HEK293 (cell line): ENCODE measurements at regions not wholly inside any gene's neighbourhood (a gene's known extent, or its start where the extent isn't known, plus 50 kb on each side); places are given as distances from the start of the nearest gene placed in this dataset.
A peak's percentile ranks its signal among the peaks of the same experiment; 100 is the strongest.

Experiments
- CTCF ChIA-PET: fragments of 350-600 bp; formaldehyde crosslinking; extraction: SDS; loops from one replicate; lab custom pipeline; 2021; ENCODE audit warnings: antibody characterized with exemption; lab: Yijun Ruan, JAX
- POLR2A ChIA-PET: fragments of 300-600 bp; formaldehyde crosslinking; extraction: SDS; loops from one replicate; lab custom pipeline; 2020; ENCODE audit warnings: antibody characterized with exemption, inconsistent platforms; lab: Yijun Ruan, JAX
- H3K27ac ChIP-seq: fragments of 200-500 bp; sonication (Bioruptor generic); 2 replicates; pipeline ENCODE4 v1.5.1; 2014; ENCODE audit warnings: low read depth, low read length, control low read depth, inconsistent platforms; ENCODE audit errors: extremely low read depth
- H3K36me3 ChIP-seq, 2 experiments: fragments of 200-500 bp in 1 of 2; sonication (Bioruptor generic) in 1 of 2; 1 replicate in 1 of 2; 2 replicates in 1 of 2; pipeline ENCODE4 v1.5.1; 2014 to 2017; ENCODE audit warnings: inconsistent platforms in 2 of 2, low read length in 2 of 2; ENCODE audit not compliant: control insufficient read depth in 2 of 2, insufficient read depth in 1 of 2
- H3K4me1 ChIP-seq: fragments of 200-500 bp; sonication (Bioruptor generic); 2 replicates; pipeline ENCODE4 v1.5.1; 2014; ENCODE audit warnings: mild to moderate bottlenecking, low read length, inconsistent platforms; ENCODE audit not compliant: control insufficient read depth, insufficient read depth
- H3K4me3 ChIP-seq: 2 replicates; pipeline ENCODE4 v1.5.1; 2011; ENCODE audit warnings: low read depth, mild to moderate bottlenecking, control low read depth, low read length, moderate library complexity
- H3K9me3 ChIP-seq: fragments of 200-500 bp; sonication (Bioruptor generic); 2 replicates; pipeline ENCODE4 v1.5.1; 2014; ENCODE audit warnings: low read depth, low read length, inconsistent platforms; ENCODE audit not compliant: control insufficient read depth, insufficient read depth
- EGR2 ChIP-seq: fragments of 450-650 bp; formaldehyde crosslinking; IDR thresholded peaks from 2 replicates; pipeline ENCODE4 v1.5.1; 2016; ENCODE audit warnings: low read depth, missing biosample characterization, missing genetic modification characterization
- GLIS1 ChIP-seq: fragments of 450-650 bp; formaldehyde crosslinking; IDR thresholded peaks from 2 replicates; pipeline ENCODE4 v1.5.1; 2016; ENCODE audit warnings: missing biosample characterization, missing genetic modification characterization
- KLF16 ChIP-seq: fragments of 450-650 bp; formaldehyde crosslinking; IDR thresholded peaks from 2 replicates; pipeline ENCODE4 v1.5.1; 2017; ENCODE audit warnings: missing biosample characterization, missing genetic modification characterization
- REPIN1 ChIP-seq: fragments of 450-650 bp; formaldehyde crosslinking; IDR thresholded peaks from 2 replicates; pipeline ENCODE4 v1.5.1; 2017; ENCODE audit warnings: missing biosample characterization, missing genetic modification characterization, low read depth
- TCF7L2 ChIP-seq: IDR thresholded peaks from 2 replicates; pipeline ENCODE4 v1.6.1; 2011; ENCODE audit warnings: low read depth, mild to moderate bottlenecking, inconsistent platforms, low read length, moderate library complexity, borderline replicate concordance
- ZBTB17 ChIP-seq: fragments of 450-650 bp; formaldehyde crosslinking; IDR thresholded peaks from 2 replicates; pipeline ENCODE4 v1.5.1; 2016; ENCODE audit warnings: missing biosample characterization, missing genetic modification characterization
- ZFHX2 ChIP-seq: fragments of 450-650 bp; formaldehyde crosslinking; conservative IDR thresholded peaks from 2 replicates; pipeline ENCODE4 v1.5.1; 2016; ENCODE audit warnings: missing biosample characterization, missing genetic modification characterization
- ZNF157 ChIP-seq: fragments of 450-650 bp; formaldehyde crosslinking; IDR thresholded peaks from 2 replicates; pipeline ENCODE4 v1.5.1; 2016; ENCODE audit warnings: missing biosample characterization, missing genetic modification characterization
- ZNF350 ChIP-seq: fragments of 450-650 bp; formaldehyde crosslinking; IDR thresholded peaks from 2 replicates; pipeline ENCODE4 v1.5.0; 2017; ENCODE audit warnings: missing biosample characterization, mild to moderate bottlenecking, missing genetic modification characterization
- ZNF558 ChIP-seq: fragments of 450-650 bp; formaldehyde crosslinking; IDR thresholded peaks from 2 replicates; pipeline ENCODE4 v1.5.1; 2016; ENCODE audit warnings: missing biosample characterization, missing genetic modification characterization
- ZNF596 ChIP-seq: fragments of 450-650 bp; IDR thresholded peaks from 2 replicates; pipeline ENCODE4 v1.5.0; 2018; ENCODE audit warnings: missing biosample characterization, mild to moderate bottlenecking, missing genetic modification characterization, moderate library complexity
- ZNF600 ChIP-seq: fragments of 450-650 bp; formaldehyde crosslinking; IDR thresholded peaks from 2 replicates; pipeline ENCODE4 v1.5.1; 2016; ENCODE audit warnings: missing biosample characterization, missing genetic modification characterization
- ZNF768 ChIP-seq: fragments of 450-650 bp; formaldehyde crosslinking; IDR thresholded peaks from 2 replicates; pipeline ENCODE4 v1.5.1; 2018; ENCODE audit warnings: missing biosample characterization, mild to moderate bottlenecking, missing genetic modification characterization
- TF ChIP-seq, protein P1 (sequence below): fragments of 450-650 bp; formaldehyde crosslinking; IDR thresholded peaks from 2 replicates; pipeline ENCODE4 v1.5.1; 2017; ENCODE audit warnings: missing biosample characterization, missing genetic modification characterization
- TF ChIP-seq, protein P2 (sequence below): fragments of 450-650 bp; formaldehyde crosslinking; IDR thresholded peaks from 2 replicates; pipeline ENCODE4 v1.5.1; 2016; ENCODE audit warnings: missing biosample characterization, missing genetic modification characterization
- TF ChIP-seq, protein P3 (sequence below): fragments of 450-650 bp; formaldehyde crosslinking; IDR thresholded peaks from 2 replicates; pipeline ENCODE4 v1.5.1; 2016; ENCODE audit warnings: missing biosample characterization, missing genetic modification characterization
- TF ChIP-seq, protein P4 (sequence below): fragments of 450-650 bp; formaldehyde crosslinking; IDR thresholded peaks from 2 replicates; pipeline ENCODE4 v1.5.1; 2016; ENCODE audit warnings: missing biosample characterization, missing genetic modification characterization, low read depth
- TF ChIP-seq, protein P5 (sequence below): sonication (generic); formaldehyde crosslinking; IDR thresholded peaks from 2 replicates; pipeline ENCODE4 v1.8.1; 2022; ENCODE audit warnings: mild to moderate bottlenecking, moderate library complexity, missing genetic modification reagents

DNA sequence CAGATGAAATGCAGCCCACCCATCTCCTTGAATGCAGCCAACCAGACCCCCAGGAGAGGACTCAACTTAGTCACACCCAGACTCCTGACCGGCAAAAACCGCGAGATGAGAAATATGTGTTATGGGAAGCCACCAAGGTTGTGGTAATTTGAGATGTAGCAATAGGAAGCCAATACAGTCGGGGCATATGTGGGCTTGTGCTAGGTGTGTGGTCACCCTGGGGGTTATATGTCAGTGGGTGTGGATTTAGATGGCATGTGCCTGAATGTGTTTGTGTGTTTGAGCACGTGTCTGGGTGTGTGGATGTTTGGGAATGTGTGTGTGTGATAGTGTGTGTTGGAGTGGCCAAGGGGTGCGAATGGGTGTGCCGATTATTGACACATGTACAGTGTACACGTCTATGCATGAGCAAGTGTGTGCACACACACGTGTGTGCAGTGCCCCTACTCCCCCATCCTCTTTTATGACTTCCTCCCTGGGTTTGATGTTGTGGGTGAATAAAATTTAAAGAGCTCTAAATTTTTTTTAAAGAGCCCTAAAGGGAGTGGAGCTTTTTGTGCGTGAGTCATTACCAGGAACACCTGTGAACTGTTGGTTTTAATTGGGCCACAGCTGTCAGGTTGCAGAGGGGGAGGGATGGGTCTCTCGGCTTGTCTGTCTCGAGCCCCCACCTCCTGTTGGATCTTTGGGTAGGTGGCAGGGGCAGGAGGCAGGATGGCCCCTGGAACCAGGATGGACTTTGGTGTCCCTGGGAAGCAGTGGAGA is 86.8 kb downstream of the LHX2 start:
- Histone ChIP-seq H3K4me1 (no peaks in the 10 kb centered on the region), H3K27ac (no peak overlapping the region), H3K9me3 (no peaks in the 10 kb centered on the region), H3K36me3 (no peaks in the 10 kb centered on the region), H3K4me3 (no peak overlapping the region)
- ChIA-PET POLR2A (no interaction called here), CTCF (no interaction called here)
- TF ChIP-seq, protein P1, sequence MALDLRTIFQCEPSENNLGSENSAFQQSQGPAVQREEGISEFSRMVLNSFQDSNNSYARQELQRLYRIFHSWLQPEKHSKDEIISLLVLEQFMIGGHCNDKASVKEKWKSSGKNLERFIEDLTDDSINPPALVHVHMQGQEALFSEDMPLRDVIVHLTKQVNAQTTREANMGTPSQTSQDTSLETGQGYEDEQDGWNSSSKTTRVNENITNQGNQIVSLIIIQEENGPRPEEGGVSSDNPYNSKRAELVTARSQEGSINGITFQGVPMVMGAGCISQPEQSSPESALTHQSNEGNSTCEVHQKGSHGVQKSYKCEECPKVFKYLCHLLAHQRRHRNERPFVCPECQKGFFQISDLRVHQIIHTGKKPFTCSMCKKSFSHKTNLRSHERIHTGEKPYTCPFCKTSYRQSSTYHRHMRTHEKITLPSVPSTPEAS (tag by site-specific recombination) = peak; percentile 51; the same call in 1 of the 2 replicates
- TF ChIP-seq ZNF600 (tag by site-specific recombination) (peak; percentile 44; the same call in 1 of the 2 replicates), ZNF157 (tag by site-specific recombination) (no peak), ZNF768 (no peak), ZNF558 (tag by site-specific recombination) (no peak), TCF7L2 (no peak), ZNF350 (tag by site-specific recombination) (no peak), GLIS1 (tag by site-specific recombination) (peak; percentile 89), ZBTB17 (no peak), ZFHX2 (peak; percentile 92), ZNF596 (tag by site-specific recombination) (no peak), EGR2 (tag by site-specific recombination) (peak; percentile 91)
- TF ChIP-seq, protein P2, sequence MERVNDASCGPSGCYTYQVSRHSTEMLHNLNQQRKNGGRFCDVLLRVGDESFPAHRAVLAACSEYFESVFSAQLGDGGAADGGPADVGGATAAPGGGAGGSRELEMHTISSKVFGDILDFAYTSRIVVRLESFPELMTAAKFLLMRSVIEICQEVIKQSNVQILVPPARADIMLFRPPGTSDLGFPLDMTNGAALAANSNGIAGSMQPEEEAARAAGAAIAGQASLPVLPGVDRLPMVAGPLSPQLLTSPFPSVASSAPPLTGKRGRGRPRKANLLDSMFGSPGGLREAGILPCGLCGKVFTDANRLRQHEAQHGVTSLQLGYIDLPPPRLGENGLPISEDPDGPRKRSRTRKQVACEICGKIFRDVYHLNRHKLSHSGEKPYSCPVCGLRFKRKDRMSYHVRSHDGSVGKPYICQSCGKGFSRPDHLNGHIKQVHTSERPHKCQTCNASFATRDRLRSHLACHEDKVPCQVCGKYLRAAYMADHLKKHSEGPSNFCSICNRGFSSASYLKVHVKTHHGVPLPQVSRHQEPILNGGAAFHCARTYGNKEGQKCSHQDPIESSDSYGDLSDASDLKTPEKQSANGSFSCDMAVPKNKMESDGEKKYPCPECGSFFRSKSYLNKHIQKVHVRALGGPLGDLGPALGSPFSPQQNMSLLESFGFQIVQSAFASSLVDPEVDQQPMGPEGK (tag by site-specific recombination) = 0 out of 2 replicates have a peak, but pooled peaks have one; percentile 23
- TF ChIP-seq, protein P3, sequence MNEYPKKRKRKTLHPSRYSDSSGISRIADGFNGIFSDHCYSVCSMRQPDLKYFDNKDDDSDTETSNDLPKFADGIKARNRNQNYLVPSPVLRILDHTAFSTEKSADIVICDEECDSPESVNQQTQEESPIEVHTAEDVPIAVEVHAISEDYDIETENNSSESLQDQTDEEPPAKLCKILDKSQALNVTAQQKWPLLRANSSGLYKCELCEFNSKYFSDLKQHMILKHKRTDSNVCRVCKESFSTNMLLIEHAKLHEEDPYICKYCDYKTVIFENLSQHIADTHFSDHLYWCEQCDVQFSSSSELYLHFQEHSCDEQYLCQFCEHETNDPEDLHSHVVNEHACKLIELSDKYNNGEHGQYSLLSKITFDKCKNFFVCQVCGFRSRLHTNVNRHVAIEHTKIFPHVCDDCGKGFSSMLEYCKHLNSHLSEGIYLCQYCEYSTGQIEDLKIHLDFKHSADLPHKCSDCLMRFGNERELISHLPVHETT = no peak

DNA sequence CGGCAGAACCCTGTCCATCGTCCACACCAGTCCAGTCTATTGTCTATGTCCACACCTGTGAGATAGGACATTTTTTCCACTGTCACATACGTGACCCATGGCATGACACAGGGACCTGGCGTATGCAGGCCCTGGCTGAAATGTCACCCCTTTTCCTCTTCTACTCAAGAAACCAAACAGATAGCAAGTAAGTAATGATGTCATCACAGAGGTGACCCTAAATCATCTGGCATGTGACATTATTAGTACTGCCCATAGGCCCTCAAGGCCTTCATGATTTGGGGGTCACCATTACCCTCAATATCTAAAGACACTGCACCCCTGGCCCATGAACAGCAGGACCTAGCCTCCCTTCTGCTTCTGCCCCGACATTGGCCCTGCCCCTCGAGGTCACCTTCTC is 88.3 kb downstream of the LHX2 start:
- Histone ChIP-seq H3K9me3 (no peaks in the 10 kb centered on the region), H3K36me3 (no peaks in the 10 kb centered on the region), H3K4me1 (no peaks in the 10 kb centered on the region)
- CTCF ChIA-PET = no interaction called here
- TF ChIP-seq, protein P1 (tag by site-specific recombination) = no peak
- TF ChIP-seq, protein P4, sequence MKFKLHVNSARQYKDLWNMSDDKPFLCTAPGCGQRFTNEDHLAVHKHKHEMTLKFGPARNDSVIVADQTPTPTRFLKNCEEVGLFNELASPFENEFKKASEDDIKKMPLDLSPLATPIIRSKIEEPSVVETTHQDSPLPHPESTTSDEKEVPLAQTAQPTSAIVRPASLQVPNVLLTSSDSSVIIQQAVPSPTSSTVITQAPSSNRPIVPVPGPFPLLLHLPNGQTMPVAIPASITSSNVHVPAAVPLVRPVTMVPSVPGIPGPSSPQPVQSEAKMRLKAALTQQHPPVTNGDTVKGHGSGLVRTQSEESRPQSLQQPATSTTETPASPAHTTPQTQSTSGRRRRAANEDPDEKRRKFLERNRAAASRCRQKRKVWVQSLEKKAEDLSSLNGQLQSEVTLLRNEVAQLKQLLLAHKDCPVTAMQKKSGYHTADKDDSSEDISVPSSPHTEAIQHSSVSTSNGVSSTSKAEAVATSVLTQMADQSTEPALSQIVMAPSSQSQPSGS (tag by site-specific recombination) = peak; percentile 66; the same call in 1 of the 2 replicates
- no peak for TF ChIP-seq KLF16
- no peak for TF ChIP-seq REPIN1 (tag by site-specific recombination)
- TF ChIP-seq, protein P5, sequence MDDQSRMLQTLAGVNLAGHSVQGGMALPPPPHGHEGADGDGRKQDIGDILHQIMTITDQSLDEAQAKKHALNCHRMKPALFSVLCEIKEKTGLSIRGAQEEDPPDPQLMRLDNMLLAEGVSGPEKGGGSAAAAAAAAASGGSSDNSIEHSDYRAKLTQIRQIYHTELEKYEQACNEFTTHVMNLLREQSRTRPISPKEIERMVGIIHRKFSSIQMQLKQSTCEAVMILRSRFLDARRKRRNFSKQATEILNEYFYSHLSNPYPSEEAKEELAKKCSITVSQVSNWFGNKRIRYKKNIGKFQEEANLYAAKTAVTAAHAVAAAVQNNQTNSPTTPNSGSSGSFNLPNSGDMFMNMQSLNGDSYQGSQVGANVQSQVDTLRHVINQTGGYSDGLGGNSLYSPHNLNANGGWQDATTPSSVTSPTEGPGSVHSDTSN = no peak
- TF ChIP-seq, all 188 proteins: peak for 1
- no peak overlapping the region for H3K27ac ChIP-seq
- no peak overlapping the region for H3K4me3 ChIP-seq
- POLR2A ChIA-PET = no interaction called here
